ENCODE measurements at regions not wholly inside any gene's neighbourhood (a gene's known extent, or its start where the extent isn't known, plus 50 kb on each side); places are given as distances from the start of the nearest gene placed in this dataset.
A peak's percentile ranks its signal among the peaks of the same experiment; 100 is the strongest.
"Not testable (repeated sequence)": the region's sequence is repeated elsewhere in the genome, so short reads cannot be mapped to it uniquely, and the experiment has no call there.

- intact Hi-C loops (cut with DNase I): no loop called here
- Histone ChIP-seq H3K4me1 (no peaks in the 10 kb centered on the region), H3K36me3 (no peaks in the 10 kb centered on the region), H3K27me3 (peaks cover 0 to 7% (median 0%) of the 10 kb centered on the region in 9 donors), H3K27ac (no peak overlapping the region), H3K9me3 (peaks cover 0 to 10% (median 0%) of the 10 kb centered on the region in 12 donors), H3K4me3 (no peak overlapping the region)
- no peak for TF ChIP-seq CTCF (IDR thresholded peaks at IDR 0.05)
- no peak for TF ChIP-seq POLR2A (IDR thresholded peaks at IDR 0.05)
- no peak for ATAC-seq
- DNase-seq: no peak
Observed at GRCh38 chr20:29790510-29790909, 1467.0 kb upstream of the DEFB115 start.

- 44 to 53% (median 49%) methylated on average over 4 of the region's 4 CpGs for WGBS, 4 donors
Observed at GRCh38 chr20:29831508-29831907, 1426.0 kb upstream of the DEFB115 start.

GRCh38 chr20:29868014-29868413 lies 1389.5 kb upstream of the DEFB115 start:
- intact Hi-C loops (cut with DNase I); H3K36me3 ChIP-seq; H3K27ac ChIP-seq; ATAC-seq; H3K9me3 ChIP-seq; H3K27me3 ChIP-seq; H3K4me1 ChIP-seq; H3K4me3 ChIP-seq; DNase-seq: not testable (repeated sequence)
- 47 to 68% (median 62%) methylated on average over 6 of the region's 6 CpGs for WGBS, 4 donors

More at GRCh38 chr20:29831508-29831907, 1426.0 kb upstream of the DEFB115 start:
- DNase-seq; ATAC-seq; intact Hi-C loops (cut with DNase I); H3K27ac ChIP-seq; H3K9me3 ChIP-seq; H3K27me3 ChIP-seq; H3K36me3 ChIP-seq; H3K4me3 ChIP-seq; H3K4me1 ChIP-seq: not testable (repeated sequence)

- H3K27ac ChIP-seq; H3K4me3 ChIP-seq; intact Hi-C loops (cut with DNase I); ATAC-seq; H3K4me1 ChIP-seq; H3K27me3 ChIP-seq; H3K36me3 ChIP-seq; H3K9me3 ChIP-seq; DNase-seq: not testable (repeated sequence)
- 39 to 48% (median 45%) methylated on average over 4 of the region's 4 CpGs for WGBS, 4 donors
Observed at GRCh38 chr20:29868688-29869087, 1388.8 kb upstream of the DEFB115 start.

- H3K4me1 ChIP-seq; DNase-seq; H3K27me3 ChIP-seq; H3K36me3 ChIP-seq; H3K27ac ChIP-seq; ATAC-seq; intact Hi-C loops (cut with DNase I); H3K4me3 ChIP-seq: not testable (repeated sequence)
- peaks cover 0 to 13% (median 1%) of the 10 kb centered on the region in 12 donors for H3K9me3 ChIP-seq
- WGBS, 4 donors: 40 to 53% (median 51%) methylated on average over 2 of the region's 2 CpGs
Observed at GRCh38 chr20:29871816-29872215, 1385.6 kb upstream of the DEFB115 start.

- Histone ChIP-seq H3K27me3 (no peaks in the 10 kb centered on the region), H3K27ac (no peak overlapping the region), H3K9me3 (peaks cover 0 to 21% (median 3%) of the 10 kb centered on the region in 12 donors), H3K4me1 (no peaks in the 10 kb centered on the region), H3K36me3 (no peaks in the 10 kb centered on the region), H3K4me3 (no peak overlapping the region)
- no peak for ATAC-seq
- WGBS, 4 donors: 48 to 69% (median 59%) methylated on average over 23 to 28 of the region's 28 CpGs
- no peak for TF ChIP-seq POLR2A (IDR thresholded peaks at IDR 0.05)
- TF ChIP-seq CTCF (IDR thresholded peaks at IDR 0.05): no peak
- intact Hi-C loops (cut with DNase I): no loop called here
- DNase-seq: peak; percentile 31 to 87 (median 60)
Observed at GRCh38 chr20:29873946-29874345, 1383.5 kb upstream of the DEFB115 start.
